Cardiac muscle cell (in vitro differentiated cells and primary cell): ENCODE measurements at regions not wholly inside any gene's neighbourhood (a gene's known extent, or its start where the extent isn't known, plus 50 kb on each side); places are given as distances from the start of the nearest gene placed in this dataset.
A peak's percentile ranks its signal among the peaks of the same experiment; 100 is the strongest.

ENCODE experiments used
- DNase-seq, 2 donors: peaks; one replicate each; pipeline versions ENCODE4 v3.0.0 to v3.0.0-alpha.2; 2010 to 2017; ENCODE audit warnings: low read depth in 1 of 2, low spot score in 1 of 2
- H3K27ac ChIP-seq: fragments of 200-600 bp; sonication (generic); 2 replicates; pipeline ENCODE4 v1.5.1; 2016
- H3K27me3 ChIP-seq: fragments of 200-600 bp; sonication (generic); 2 replicates; pipeline ENCODE4 v1.6.0; 2016; ENCODE audit warnings: control low read depth
- H3K36me3 ChIP-seq: fragments of 200-600 bp; sonication (generic); 2 replicates; pipeline ENCODE4 v1.5.1; 2016; ENCODE audit warnings: control low read depth
- H3K4me1 ChIP-seq: fragments of 200-600 bp; sonication (generic); 2 replicates; pipeline ENCODE4 v1.8.1; 2017; ENCODE audit warnings: low read depth, mild to moderate bottlenecking, mixed run types
- H3K4me3 ChIP-seq: fragments of 200-600 bp; sonication (generic); 2 replicates; pipeline ENCODE4 v1.5.1; 2016; ENCODE audit warnings: mild to moderate bottlenecking
- H3K9me3 ChIP-seq: fragments of 200-600 bp; sonication (generic); 2 replicates; pipeline ENCODE4 v1.5.1; 2017; ENCODE audit warnings: low read depth, mild to moderate bottlenecking, control low read depth
- TF ChIP-seq, protein P1 (sequence below): IDR thresholded peaks from 2 replicates; pipeline ENCODE4 v1.5.1; 2012; ENCODE audit warnings: low read depth, mild to moderate bottlenecking, low read length

- no peaks in the 10 kb centered on the region for H3K27me3 ChIP-seq
- no peaks in the 10 kb centered on the region for H3K9me3 ChIP-seq
- H3K36me3 ChIP-seq = no peaks in the 10 kb centered on the region
- no peak for DNase-seq
- no peaks in the 10 kb centered on the region for H3K4me1 ChIP-seq
- no peak overlapping the region for H3K4me3 ChIP-seq
- TF ChIP-seq, protein P1, sequence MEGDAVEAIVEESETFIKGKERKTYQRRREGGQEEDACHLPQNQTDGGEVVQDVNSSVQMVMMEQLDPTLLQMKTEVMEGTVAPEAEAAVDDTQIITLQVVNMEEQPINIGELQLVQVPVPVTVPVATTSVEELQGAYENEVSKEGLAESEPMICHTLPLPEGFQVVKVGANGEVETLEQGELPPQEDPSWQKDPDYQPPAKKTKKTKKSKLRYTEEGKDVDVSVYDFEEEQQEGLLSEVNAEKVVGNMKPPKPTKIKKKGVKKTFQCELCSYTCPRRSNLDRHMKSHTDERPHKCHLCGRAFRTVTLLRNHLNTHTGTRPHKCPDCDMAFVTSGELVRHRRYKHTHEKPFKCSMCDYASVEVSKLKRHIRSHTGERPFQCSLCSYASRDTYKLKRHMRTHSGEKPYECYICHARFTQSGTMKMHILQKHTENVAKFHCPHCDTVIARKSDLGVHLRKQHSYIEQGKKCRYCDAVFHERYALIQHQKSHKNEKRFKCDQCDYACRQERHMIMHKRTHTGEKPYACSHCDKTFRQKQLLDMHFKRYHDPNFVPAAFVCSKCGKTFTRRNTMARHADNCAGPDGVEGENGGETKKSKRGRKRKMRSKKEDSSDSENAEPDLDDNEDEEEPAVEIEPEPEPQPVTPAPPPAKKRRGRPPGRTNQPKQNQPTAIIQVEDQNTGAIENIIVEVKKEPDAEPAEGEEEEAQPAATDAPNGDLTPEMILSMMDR = no peak
- H3K27ac ChIP-seq = no peak overlapping the region
Measured at GRCh38 chr10:45534572-45534971, 138.0 kb downstream of the ZFAND4 start.

- Histone ChIP-seq H3K27ac (no peak overlapping the region), H3K4me1 (no peaks in the 10 kb centered on the region), H3K27me3 (no peaks in the 10 kb centered on the region), H3K4me3 (no peak overlapping the region), H3K9me3 (no peaks in the 10 kb centered on the region), H3K36me3 (no peaks in the 10 kb centered on the region)
- TF ChIP-seq, protein P1 = no peak
- DNase-seq = no peak
Measured at GRCh38 chr10:45532480-45532879, 140.1 kb downstream of the ZFAND4 start.

- H3K27ac ChIP-seq = no peak overlapping the region
- H3K4me3 ChIP-seq = no peak overlapping the region
- no peaks in the 10 kb centered on the region for H3K4me1 ChIP-seq
- no peaks in the 10 kb centered on the region for H3K36me3 ChIP-seq
- H3K27me3 ChIP-seq = no peaks in the 10 kb centered on the region
- no peaks in the 10 kb centered on the region for H3K9me3 ChIP-seq
- peak in 1 of 2 donors; percentile 12 for DNase-seq
- TF ChIP-seq, protein P1 = no peak
Measured at GRCh38 chr10:45526309-45526905, 146.2 kb downstream of the ZFAND4 start.

DNA sequence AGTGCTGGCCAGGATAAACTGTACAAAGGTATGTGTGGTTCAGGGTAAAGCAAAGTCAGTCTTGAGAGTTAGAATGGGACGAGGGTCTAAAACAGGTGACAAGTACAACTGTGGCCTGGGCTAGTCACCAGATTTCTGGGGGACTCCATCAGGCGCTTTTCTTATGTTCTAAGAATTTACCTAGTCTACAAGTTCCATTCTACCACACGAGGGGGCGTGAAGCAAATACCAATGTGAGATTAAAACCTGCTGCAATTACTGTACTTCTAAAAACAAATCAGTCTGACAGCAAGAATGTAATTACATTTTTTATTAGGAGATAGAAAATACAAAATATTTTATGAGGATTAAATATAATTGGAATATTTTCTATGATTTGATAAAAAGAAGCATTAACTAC, 146.5 kb downstream of the ALOX5 start:
- Histone ChIP-seq H3K36me3 (no peaks in the 10 kb centered on the region), H3K4me3 (no peak overlapping the region), H3K4me1 (no peaks in the 10 kb centered on the region), H3K9me3 (no peaks in the 10 kb centered on the region), H3K27ac (no peak overlapping the region), H3K27me3 (no peaks in the 10 kb centered on the region)
- TF ChIP-seq, protein P1 = no peak
- no peak for DNase-seq

DNA sequence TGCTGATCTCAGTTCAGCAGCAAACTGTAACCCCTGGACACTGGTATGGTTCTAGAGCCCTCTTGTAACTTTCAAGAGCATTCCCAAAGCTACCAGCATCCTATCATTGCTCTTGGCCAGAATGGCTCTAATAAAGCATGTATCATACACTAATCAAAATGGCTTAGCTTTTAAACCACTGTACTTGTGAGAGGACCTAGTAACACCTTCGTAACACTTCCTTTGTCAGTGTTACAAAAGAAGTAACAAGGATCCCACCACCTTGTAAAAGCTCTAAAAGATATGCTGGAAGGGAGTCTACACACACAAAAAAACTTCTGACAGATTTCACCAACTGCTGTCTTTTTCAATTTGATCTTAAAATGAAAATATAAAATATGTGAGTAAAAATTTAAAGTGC, 144.7 kb downstream of the ALOX5 start:
- no peaks in the 10 kb centered on the region for H3K27me3 ChIP-seq
- H3K4me3 ChIP-seq = no peak overlapping the region
- H3K36me3 ChIP-seq = no peaks in the 10 kb centered on the region
- TF ChIP-seq, protein P1 = no peak
- DNase-seq = no peak
- no peaks in the 10 kb centered on the region for H3K4me1 ChIP-seq
- no peaks in the 10 kb centered on the region for H3K9me3 ChIP-seq
- no peak overlapping the region for H3K27ac ChIP-seq
